ENCODE measurements at regions not wholly inside any gene's neighbourhood (a gene's known extent, or its start where the extent isn't known, plus 50 kb on each side); places are given as distances from the start of the nearest gene placed in this dataset.
A peak's percentile ranks its signal among the peaks of the same experiment; 100 is the strongest.
"Not testable (repeated sequence)": the region's sequence is repeated elsewhere in the genome, so short reads cannot be mapped to it uniquely, and the experiment has no call there.

- DNase-seq = no peak
These were observed 435.6 kb downstream of the PCDH10 start for GRCh38 chr4:133584714-133585113.

GRCh38 chr4:133581996-133582619 is 433.0 kb downstream of the PCDH10 start:
- no peak for DNase-seq

- no peak for DNase-seq
These were observed 425.2 kb downstream of the PCDH10 start for GRCh38 chr4:133574248-133574647.

- DNase-seq = peak; percentile 15
These were observed 416.3 kb downstream of the PCDH10 start for GRCh38 chr4:133565379-133565778.

- no peak for DNase-seq
These were observed 410.9 kb downstream of the PCDH10 start for GRCh38 chr4:133559987-133560386.

GRCh38 chr4:133555671-133556070 is 406.6 kb downstream of the PCDH10 start:
- DNase-seq = no peak

- no peak for DNase-seq
These were observed 401.3 kb downstream of the PCDH10 start for GRCh38 chr4:133550436-133550835.

GRCh38 chr4:133544097-133544496 is 395.0 kb downstream of the PCDH10 start:
- DNase-seq = no peak

GRCh38 chr4:133537780-133538281 is 388.7 kb downstream of the PCDH10 start:
- no peak for DNase-seq

- not testable (repeated sequence) for DNase-seq
These were observed 385.1 kb downstream of the PCDH10 start for GRCh38 chr4:133534224-133534623.

GRCh38 chr4:133524369-133524768 is 375.3 kb downstream of the PCDH10 start:
- DNase-seq = peak; percentile 1

- DNase-seq = no peak
These were observed 364.8 kb downstream of the PCDH10 start for GRCh38 chr4:133513901-133514300.

GRCh38 chr4:133498149-133498548 is 349.1 kb downstream of the PCDH10 start:
- DNase-seq = no peak

- no peak for DNase-seq
These were observed 344.7 kb downstream of the PCDH10 start for GRCh38 chr4:133493776-133494175.

- no peak for DNase-seq
These were observed 344.1 kb downstream of the PCDH10 start for GRCh38 chr4:133493241-133493640.

- peak; percentile 1 for DNase-seq
These were observed 335.2 kb downstream of the PCDH10 start for GRCh38 chr4:133484287-133484686.

- peak; percentile 8 for DNase-seq
These were observed 334.6 kb downstream of the PCDH10 start for GRCh38 chr4:133483600-133484246.

- no peak for DNase-seq
These were observed 327.0 kb downstream of the PCDH10 start for GRCh38 chr4:133476063-133476462.

- no peak for DNase-seq
These were observed 325.4 kb downstream of the PCDH10 start for GRCh38 chr4:133474501-133474900.

- no peak for DNase-seq
These were observed 323.1 kb downstream of the PCDH10 start for GRCh38 chr4:133472244-133472643.

GRCh38 chr4:133467290-133467947 is 318.3 kb downstream of the PCDH10 start:
- no peak for DNase-seq

- no peak for DNase-seq
These were observed 315.9 kb downstream of the PCDH10 start for GRCh38 chr4:133465022-133465421.

GRCh38 chr4:133464311-133464710 is 315.2 kb downstream of the PCDH10 start:
- DNase-seq = no peak

- DNase-seq = no peak
These were observed 303.6 kb downstream of the PCDH10 start for GRCh38 chr4:133452678-133453077.

All from NCI-H510A treated with DMSO at 0.1 percent for 48 hours (cell line).